Astrocyte (in vitro differentiated cells and primary cell): ENCODE measurements at regions not wholly inside any gene's neighbourhood (a gene's known extent, or its start where the extent isn't known, plus 50 kb on each side); places are given as distances from the start of the nearest gene placed in this dataset.
"Not testable (repeated sequence)": the region's sequence is repeated elsewhere in the genome, so short reads cannot be mapped to it uniquely, and the experiment has no call there.

Experiments
- EZH2 ChIP-seq: IDR thresholded peaks from 2 replicates; pipeline ENCODE4 v1.6.1; 2012; ENCODE audit warnings: mild to moderate bottlenecking, low read length, inconsistent platforms; ENCODE audit not compliant: insufficient read depth
- TF ChIP-seq, protein P1 (sequence below): IDR thresholded peaks from 2 replicates; pipeline ENCODE4 v1.5.1; 2011; ENCODE audit warnings: low read depth, mild to moderate bottlenecking, inconsistent platforms, low read length, moderate library complexity; ENCODE audit not compliant: insufficient read depth

DNA sequence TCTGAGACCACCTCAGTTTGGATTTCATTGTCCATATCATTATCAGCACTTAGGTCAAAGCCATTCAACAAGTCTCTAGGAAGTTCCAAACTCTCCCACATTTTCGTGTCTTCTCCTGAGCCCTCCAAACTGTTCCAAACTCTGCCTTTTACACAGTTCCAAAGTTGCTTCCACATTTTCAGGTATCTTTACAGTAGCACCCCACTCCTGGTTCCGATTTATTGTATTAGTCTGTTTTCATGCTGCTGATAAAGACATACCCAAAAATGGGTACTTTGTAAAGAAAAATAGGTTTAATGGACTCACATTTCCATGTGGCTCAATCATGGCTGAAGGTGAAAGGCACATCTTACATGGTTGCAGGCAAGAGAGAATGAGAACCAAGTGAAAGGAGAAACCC, 646.4 kb upstream of the LRFN5 start:
- TF ChIP-seq, protein P1, sequence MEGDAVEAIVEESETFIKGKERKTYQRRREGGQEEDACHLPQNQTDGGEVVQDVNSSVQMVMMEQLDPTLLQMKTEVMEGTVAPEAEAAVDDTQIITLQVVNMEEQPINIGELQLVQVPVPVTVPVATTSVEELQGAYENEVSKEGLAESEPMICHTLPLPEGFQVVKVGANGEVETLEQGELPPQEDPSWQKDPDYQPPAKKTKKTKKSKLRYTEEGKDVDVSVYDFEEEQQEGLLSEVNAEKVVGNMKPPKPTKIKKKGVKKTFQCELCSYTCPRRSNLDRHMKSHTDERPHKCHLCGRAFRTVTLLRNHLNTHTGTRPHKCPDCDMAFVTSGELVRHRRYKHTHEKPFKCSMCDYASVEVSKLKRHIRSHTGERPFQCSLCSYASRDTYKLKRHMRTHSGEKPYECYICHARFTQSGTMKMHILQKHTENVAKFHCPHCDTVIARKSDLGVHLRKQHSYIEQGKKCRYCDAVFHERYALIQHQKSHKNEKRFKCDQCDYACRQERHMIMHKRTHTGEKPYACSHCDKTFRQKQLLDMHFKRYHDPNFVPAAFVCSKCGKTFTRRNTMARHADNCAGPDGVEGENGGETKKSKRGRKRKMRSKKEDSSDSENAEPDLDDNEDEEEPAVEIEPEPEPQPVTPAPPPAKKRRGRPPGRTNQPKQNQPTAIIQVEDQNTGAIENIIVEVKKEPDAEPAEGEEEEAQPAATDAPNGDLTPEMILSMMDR, result not testable (repeated sequence)
- not testable (repeated sequence) for TF ChIP-seq EZH2
